H9 (cell line): ENCODE measurements at regions not wholly inside any gene's neighbourhood (a gene's known extent, or its start where the extent isn't known, plus 50 kb on each side); places are given as distances from the start of the nearest gene placed in this dataset.

Source experiments
- DNase-seq: peaks from one replicate; pipeline ENCODE4 v3.0.0-alpha.2; 2017
- H2AFZ ChIP-seq: one replicate; pipeline ENCODE4 v1.6.1; 2013; ENCODE audit warnings: mild to moderate bottlenecking, low read length, control low read depth, moderate library complexity
- H2AK5ac ChIP-seq: 2 replicates; pipeline ENCODE4 v1.6.1; 2013; ENCODE audit warnings: low read length, control low read depth, mixed read lengths; ENCODE audit not compliant: insufficient read length
- H2BK120ac ChIP-seq: one replicate; pipeline ENCODE4 v1.6.1; 2013; ENCODE audit warnings: low read depth, mild to moderate bottlenecking, low read length, control low read depth, inconsistent platforms; ENCODE audit not compliant: poor library complexity, severe bottlenecking
- H2BK12ac ChIP-seq: 2 replicates; pipeline ENCODE4 v1.6.1; 2013; ENCODE audit warnings: low read length, control low read depth, mixed read lengths, low read depth; ENCODE audit not compliant: insufficient read length
- H2BK15ac ChIP-seq: 2 replicates; pipeline ENCODE4 v1.6.1; 2013; ENCODE audit warnings: low read depth, low read length, control low read depth
- H2BK20ac ChIP-seq: one replicate; pipeline ENCODE4 v1.6.1; 2013; ENCODE audit warnings: low read depth, mild to moderate bottlenecking, low read length, control low read depth, inconsistent platforms; ENCODE audit not compliant: poor library complexity, severe bottlenecking
- H2BK5ac ChIP-seq: 2 replicates; pipeline ENCODE4 v1.6.1; 2013; ENCODE audit warnings: low read length, control low read depth, mixed read lengths; ENCODE audit not compliant: insufficient read length
- H3K14ac ChIP-seq: 2 replicates; pipeline ENCODE4 v1.6.1; 2013; ENCODE audit warnings: low read length, control low read depth; ENCODE audit not compliant: insufficient read depth
- H3K18ac ChIP-seq: 2 replicates; pipeline ENCODE4 v1.6.1; 2013; ENCODE audit warnings: low read depth, mild to moderate bottlenecking, mixed read lengths, low read length, control low read depth; ENCODE audit not compliant: insufficient read length
- H3K23ac ChIP-seq: 2 replicates; pipeline ENCODE4 v1.6.1; 2013; ENCODE audit warnings: low read length, control low read depth, mixed read lengths, low read depth; ENCODE audit not compliant: insufficient read length
- H3K23me2 ChIP-seq: 2 replicates; pipeline ENCODE4 v1.6.1; 2013; ENCODE audit warnings: low read depth, mild to moderate bottlenecking, mixed read lengths, low read length, control low read depth; ENCODE audit not compliant: insufficient read length, poor library complexity, severe bottlenecking
- H3K27ac ChIP-seq: 2 replicates; pipeline ENCODE4 v1.5.1; 2013; ENCODE audit warnings: low read length, control low read depth, mixed read lengths, low read depth; ENCODE audit not compliant: insufficient read length
- H3K27me3 ChIP-seq: 2 replicates; pipeline ENCODE4 v1.6.1; 2013; ENCODE audit warnings: low read length, control low read depth, inconsistent platforms; ENCODE audit not compliant: insufficient read depth
- H3K4ac ChIP-seq: 2 replicates; pipeline ENCODE4 v1.6.1; 2013; ENCODE audit warnings: low read depth, mild to moderate bottlenecking, control low read depth, inconsistent platforms, low read length, moderate library complexity
- H3K4me1 ChIP-seq: 2 replicates; pipeline ENCODE4 v1.6.1; 2013; ENCODE audit warnings: low read length, control low read depth, inconsistent platforms; ENCODE audit not compliant: insufficient read depth
- H3K4me2 ChIP-seq: 2 replicates; pipeline ENCODE4 v1.6.1; 2013; ENCODE audit warnings: low read length, control low read depth, mixed read lengths; ENCODE audit not compliant: insufficient read length, insufficient read depth
- H3K56ac ChIP-seq: 2 replicates; pipeline ENCODE4 v1.6.1; 2013; ENCODE audit warnings: low read depth, mild to moderate bottlenecking, mixed read lengths, low read length, control low read depth; ENCODE audit not compliant: insufficient read length
- H3K79me1 ChIP-seq: 2 replicates; pipeline ENCODE4 v1.6.1; 2013; ENCODE audit warnings: low read depth, mild to moderate bottlenecking, moderate library complexity, low read length, control low read depth, inconsistent platforms; ENCODE audit not compliant: insufficient read depth, poor library complexity, severe bottlenecking
- H3K79me2 ChIP-seq: 2 replicates; pipeline ENCODE4 v1.6.1; 2013; ENCODE audit warnings: low read length, control low read depth, inconsistent platforms; ENCODE audit not compliant: insufficient read depth
- H3K9ac ChIP-seq: 2 replicates; pipeline ENCODE4 v1.6.1; 2013; ENCODE audit warnings: low read length, control low read depth, mixed read lengths; ENCODE audit not compliant: insufficient read length; ENCODE audit errors: extremely low read depth
- H3K9me3 ChIP-seq: one replicate; pipeline ENCODE4 v1.6.1; 2013; ENCODE audit warnings: low read depth, low read length, inconsistent platforms; ENCODE audit not compliant: control insufficient read depth
- H3T11ph ChIP-seq: one replicate; pipeline ENCODE4 v1.6.1; 2013; ENCODE audit warnings: mild to moderate bottlenecking, low read length, control low read depth, inconsistent platforms
- H4K20me1 ChIP-seq: one replicate; pipeline ENCODE4 v1.6.1; 2013; ENCODE audit not compliant: control insufficient read depth, insufficient read length, insufficient read depth
- H4K5ac ChIP-seq: 2 replicates; pipeline ENCODE4 v1.6.1; 2013; ENCODE audit warnings: low read depth, mild to moderate bottlenecking, mixed read lengths, low read length, control low read depth; ENCODE audit not compliant: insufficient read length
- H4K8ac ChIP-seq: replicated peaks from 2 replicates; pipeline ENCODE4 v1.6.1; 2013; ENCODE audit warnings: low read length, control low read depth, mixed read lengths, low read depth; ENCODE audit not compliant: insufficient read length
- H4K91ac ChIP-seq: 2 replicates; pipeline ENCODE4 v1.6.1; 2013; ENCODE audit warnings: low read depth, mild to moderate bottlenecking, moderate library complexity, mixed read lengths, low read length, control low read depth; ENCODE audit not compliant: insufficient read length
- H3K27ac Mint-ChIP-seq, 3 experiments: 2 replicates in 2 of 3; 3 replicates in 1 of 3; pipeline ENCODE4 v1.8.0; 2020 to 2021; ENCODE audit warnings: mixed read lengths in 3 of 3, mild to moderate bottlenecking in 1 of 3, moderate library complexity in 1 of 3
- H3K27me3 Mint-ChIP-seq: 2 replicates; pipeline ENCODE4 v1.8.0; 2021; ENCODE audit warnings: low read depth, mild to moderate bottlenecking, moderate library complexity, mixed read lengths
- H3K36me3 Mint-ChIP-seq, 3 experiments: 2 replicates in 2 of 3; 3 replicates in 1 of 3; pipeline ENCODE4 v1.8.0; 2020 to 2021; ENCODE audit warnings: low read depth in 3 of 3, mixed read lengths in 3 of 3; ENCODE audit not compliant: insufficient read depth in 1 of 3
- H3K4me1 Mint-ChIP-seq, 2 experiments: 2 replicates each; pipeline ENCODE4 v1.8.0; 2020; ENCODE audit warnings: mixed read lengths in 2 of 2
- H3K4me3 Mint-ChIP-seq, 2 experiments: 2 replicates in 1 of 2; 3 replicates in 1 of 2; pipeline ENCODE4 v1.8.0; 2020 to 2021; ENCODE audit warnings: mild to moderate bottlenecking in 2 of 2, mixed read lengths in 2 of 2, moderate library complexity in 1 of 2
- H3K9me3 Mint-ChIP-seq, 2 experiments: 2 replicates in 1 of 2; 3 replicates in 1 of 2; pipeline ENCODE4 v1.8.0; 2020; ENCODE audit warnings: mild to moderate bottlenecking in 2 of 2, mixed read lengths in 2 of 2, moderate library complexity in 1 of 2
- WGBS: extraction: QIAGEN DNeasy Blood & Tissue Kit; methylation state at CpG from one replicate; pipeline ENCODE4 v1.1.7; 2013; ENCODE audit warnings: missing lambda C conversion rate, low lambda C conversion rate, mixed read lengths; ENCODE audit not compliant: insufficient read length; ENCODE audit errors: extremely low coverage; 5-methylcytosine and 5-hydroxymethylcytosine counted together
- TF ChIP-seq, protein P1 (sequence below): fragments of 200-600 bp; sonication (generic); conservative IDR thresholded peaks from 3 replicates; pipeline ENCODE4 v1.8.0; 2021; ENCODE audit warnings: antibody characterized with exemption, mild to moderate bottlenecking

DNA sequence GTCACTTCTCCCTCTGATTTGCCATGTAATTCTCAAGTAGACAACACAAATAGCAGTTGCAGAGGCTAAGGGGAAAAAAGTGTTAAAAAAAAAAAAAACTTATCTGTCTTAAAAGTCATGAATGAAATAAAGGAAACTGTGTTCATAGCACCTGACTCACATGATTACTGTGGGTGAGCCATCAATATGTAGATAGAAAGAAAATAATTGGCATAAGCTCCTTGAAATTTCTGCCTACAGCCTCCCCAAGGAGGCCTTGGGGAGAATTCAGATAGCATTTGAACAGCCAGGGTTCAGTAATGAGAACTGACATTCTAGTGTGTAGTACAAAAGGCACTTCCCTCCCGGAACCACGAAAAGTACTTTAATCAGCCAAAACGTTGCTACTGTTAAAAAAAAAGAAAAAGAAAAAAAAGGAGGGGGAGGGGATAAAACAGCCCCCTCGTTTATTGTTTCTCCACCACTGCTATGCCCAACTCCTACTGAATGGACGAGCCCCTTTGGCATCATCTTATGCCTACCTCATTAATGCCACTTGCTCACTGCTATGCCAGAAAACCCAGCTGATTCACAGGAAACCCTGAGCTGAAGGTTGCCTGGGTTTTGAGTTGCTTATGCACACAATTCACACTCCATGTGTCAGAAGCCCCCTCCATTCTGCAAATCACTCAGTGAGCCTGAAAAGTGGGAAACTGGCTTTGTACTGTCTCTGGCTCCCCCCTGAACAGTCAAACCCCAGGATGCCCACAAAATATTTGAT lies 65.5 kb upstream of the KLF7 start:
- no peak overlapping the region for H2BK15ac ChIP-seq
- no peak for DNase-seq
- no peak overlapping the region for H3T11ph ChIP-seq
- H3K4ac ChIP-seq: no peak overlapping the region
- H3K18ac ChIP-seq: no peak overlapping the region
- H2BK12ac ChIP-seq: no peak overlapping the region
- peaks cover 9% of the 10 kb centered on the region for H3K27me3 Mint-ChIP-seq
- no peak overlapping the region for H3K9ac ChIP-seq
- no peaks in the 10 kb centered on the region for H3K9me3 ChIP-seq
- no peak overlapping the region for H2BK120ac ChIP-seq
- H3K23ac ChIP-seq: no peak overlapping the region
- no peak overlapping the region for H2BK5ac ChIP-seq
- H3K79me1 ChIP-seq: no peaks in the 10 kb centered on the region
- no peak overlapping the region for H3K27ac ChIP-seq
- H3K23me2 ChIP-seq: peaks cover 3% of the 10 kb centered on the region
- no peaks in the 10 kb centered on the region for H3K27me3 ChIP-seq
- H2BK20ac ChIP-seq: no peak overlapping the region
- no CpG with 5 or more reads among the region's 5 CpGs for WGBS
- H4K20me1 ChIP-seq: no peaks in the 10 kb centered on the region
- H3K4me2 ChIP-seq: no peak overlapping the region
- no peak overlapping the region for H3K4me3 Mint-ChIP-seq
- H3K14ac ChIP-seq: no peak overlapping the region
- H3K56ac ChIP-seq: no peak overlapping the region
- H4K91ac ChIP-seq: no peak overlapping the region
- H4K8ac ChIP-seq: no peak overlapping the region
- H3K36me3 Mint-ChIP-seq: no peaks in the 10 kb centered on the region; a peak in 3 of 7 replicates
- no peaks in the 10 kb centered on the region; a peak in 1 of 5 replicates for H3K9me3 Mint-ChIP-seq
- no peak overlapping the region for H2AFZ ChIP-seq
- H3K4me1 Mint-ChIP-seq: peaks cover 47 to 51% of the 10 kb centered on the region in 2 experiments
- H2AK5ac ChIP-seq: no peak overlapping the region
- H4K5ac ChIP-seq: no peak overlapping the region
- peaks cover 12% of the 10 kb centered on the region for H3K4me1 ChIP-seq
- peak overlapping the region in 2 of 3 experiments; percentile 11 to 13; a peak in 2 of 7 replicates for H3K27ac Mint-ChIP-seq
- TF ChIP-seq, protein P1, sequence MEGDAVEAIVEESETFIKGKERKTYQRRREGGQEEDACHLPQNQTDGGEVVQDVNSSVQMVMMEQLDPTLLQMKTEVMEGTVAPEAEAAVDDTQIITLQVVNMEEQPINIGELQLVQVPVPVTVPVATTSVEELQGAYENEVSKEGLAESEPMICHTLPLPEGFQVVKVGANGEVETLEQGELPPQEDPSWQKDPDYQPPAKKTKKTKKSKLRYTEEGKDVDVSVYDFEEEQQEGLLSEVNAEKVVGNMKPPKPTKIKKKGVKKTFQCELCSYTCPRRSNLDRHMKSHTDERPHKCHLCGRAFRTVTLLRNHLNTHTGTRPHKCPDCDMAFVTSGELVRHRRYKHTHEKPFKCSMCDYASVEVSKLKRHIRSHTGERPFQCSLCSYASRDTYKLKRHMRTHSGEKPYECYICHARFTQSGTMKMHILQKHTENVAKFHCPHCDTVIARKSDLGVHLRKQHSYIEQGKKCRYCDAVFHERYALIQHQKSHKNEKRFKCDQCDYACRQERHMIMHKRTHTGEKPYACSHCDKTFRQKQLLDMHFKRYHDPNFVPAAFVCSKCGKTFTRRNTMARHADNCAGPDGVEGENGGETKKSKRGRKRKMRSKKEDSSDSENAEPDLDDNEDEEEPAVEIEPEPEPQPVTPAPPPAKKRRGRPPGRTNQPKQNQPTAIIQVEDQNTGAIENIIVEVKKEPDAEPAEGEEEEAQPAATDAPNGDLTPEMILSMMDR: no peak
- no peaks in the 10 kb centered on the region for H3K79me2 ChIP-seq
